Thyroid gland (tissue), 4 donors: ENCODE measurements at regions not wholly inside any gene's neighbourhood (a gene's known extent, or its start where the extent isn't known, plus 50 kb on each side); places are given as distances from the start of the nearest gene placed in this dataset.

ENCODE experiments used
- CTCF ChIP-seq, 6 experiments: fragments of 200-600 bp in 3 of 6; fragments of 450-650 bp in 3 of 6; sonication (generic) in 3 of 6; IDR thresholded peaks; one replicate each; pipeline ENCODE4 v1.5.1; 2016 to 2019; ENCODE audit warnings: antibody characterized with exemption in 6 of 6, mild to moderate bottlenecking in 2 of 6, inconsistent platforms in 1 of 6, moderate library complexity in 1 of 6
- POLR2A ChIP-seq, 2 donors: fragments of 450-650 bp; IDR thresholded peaks; one replicate each; pipeline ENCODE4 v1.6.1; 2017; ENCODE audit warnings: antibody characterized with exemption in 2 of 2, mild to moderate bottlenecking in 2 of 2, moderate library complexity in 1 of 2

- TF ChIP-seq CTCF (IDR thresholded peaks at IDR 0.05) (no peak), POLR2A (IDR thresholded peaks at IDR 0.05) (no peak)
Measured at GRCh38 chr2:62643100-62643471, 62.4 kb upstream of the EHBP1 start.
